ENCODE measurements at regions not wholly inside any gene's neighbourhood (a gene's known extent, or its start where the extent isn't known, plus 50 kb on each side); places are given as distances from the start of the nearest gene placed in this dataset.
A peak's percentile ranks its signal among the peaks of the same experiment; 100 is the strongest.

- Histone ChIP-seq H3K4me3 (ENCODE audit: low read depth, low read length) (no peak overlapping the region), H3K27me3 (ENCODE audit: control insufficient read depth, insufficient read depth, low read length) (no peaks in the 10 kb centered on the region), H3K36me3 (ENCODE audit: control insufficient read depth, insufficient read depth, low read length) (no peaks in the 10 kb centered on the region)
- DNase-seq (ENCODE audit: low read depth): no peak
- TF ChIP-seq CTCF (IDR thresholded peaks at IDR 0.05; ENCODE audit: insufficient read depth, low read length, poor library complexity, severe bottlenecking): no peak
Observed at GRCh38 chr1:60982539-60982938, 99.8 kb upstream of the NFIA start.

- TF ChIP-seq CTCF (IDR thresholded peaks at IDR 0.05; ENCODE audit: insufficient read depth, low read length, poor library complexity, severe bottlenecking): no peak
- DNase-seq (ENCODE audit: low read depth): no peak
- Histone ChIP-seq H3K4me3 (ENCODE audit: low read depth, low read length) (no peak overlapping the region), H3K27me3 (ENCODE audit: control insufficient read depth, insufficient read depth, low read length) (no peaks in the 10 kb centered on the region), H3K36me3 (ENCODE audit: control insufficient read depth, insufficient read depth, low read length) (no peaks in the 10 kb centered on the region)
Observed at GRCh38 chr1:60981357-60981756, 101.0 kb upstream of the NFIA start.

GRCh38 chr1:60978421-60979357 lies 103.7 kb upstream of the NFIA start:
- Histone ChIP-seq H3K36me3 (ENCODE audit: control insufficient read depth, insufficient read depth, low read length) (no peaks in the 10 kb centered on the region), H3K27me3 (ENCODE audit: control insufficient read depth, insufficient read depth, low read length) (no peaks in the 10 kb centered on the region), H3K4me3 (ENCODE audit: low read depth, low read length) (no peak overlapping the region)
- TF ChIP-seq CTCF (IDR thresholded peaks at IDR 0.05; ENCODE audit: insufficient read depth, low read length, poor library complexity, severe bottlenecking): peak; percentile 80
- no peak for DNase-seq (ENCODE audit: low read depth)

GRCh38 chr1:60977661-60978060 lies 104.7 kb upstream of the NFIA start:
- no peak for TF ChIP-seq CTCF (IDR thresholded peaks at IDR 0.05; ENCODE audit: insufficient read depth, low read length, poor library complexity, severe bottlenecking)
- H3K27me3 ChIP-seq (ENCODE audit: control insufficient read depth, insufficient read depth, low read length): no peaks in the 10 kb centered on the region
- no peaks in the 10 kb centered on the region for H3K36me3 ChIP-seq (ENCODE audit: control insufficient read depth, insufficient read depth, low read length)
- DNase-seq (ENCODE audit: low read depth): no peak
- no peak overlapping the region for H3K4me3 ChIP-seq (ENCODE audit: low read depth, low read length)

- no peaks in the 10 kb centered on the region for H3K27me3 ChIP-seq (ENCODE audit: control insufficient read depth, insufficient read depth, low read length)
- H3K36me3 ChIP-seq (ENCODE audit: control insufficient read depth, insufficient read depth, low read length): no peaks in the 10 kb centered on the region
- DNase-seq (ENCODE audit: low read depth): no peak
- no peak for TF ChIP-seq CTCF (IDR thresholded peaks at IDR 0.05; ENCODE audit: insufficient read depth, low read length, poor library complexity, severe bottlenecking)
- no peak overlapping the region for H3K4me3 ChIP-seq (ENCODE audit: low read depth, low read length)
Observed at GRCh38 chr1:60974524-60975372, 107.6 kb upstream of the NFIA start.

Data from kidney epithelial cell (primary cell).